HEK293 (cell line): ENCODE measurements at regions not wholly inside any gene's neighbourhood (a gene's known extent, or its start where the extent isn't known, plus 50 kb on each side); places are given as distances from the start of the nearest gene placed in this dataset.

Experiments
- CTCF ChIA-PET: fragments of 350-600 bp; formaldehyde crosslinking; extraction: SDS; loops from one replicate; lab custom pipeline; 2021; ENCODE audit warnings: antibody characterized with exemption; lab: Yijun Ruan, JAX
- POLR2A ChIA-PET: fragments of 300-600 bp; formaldehyde crosslinking; extraction: SDS; loops from one replicate; lab custom pipeline; 2020; ENCODE audit warnings: antibody characterized with exemption, inconsistent platforms; lab: Yijun Ruan, JAX
- H3K27ac ChIP-seq: fragments of 200-500 bp; sonication (Bioruptor generic); 2 replicates; pipeline ENCODE4 v1.5.1; 2014; ENCODE audit warnings: low read depth, low read length, control low read depth, inconsistent platforms; ENCODE audit errors: extremely low read depth
- H3K36me3 ChIP-seq, 2 experiments: fragments of 200-500 bp in 1 of 2; sonication (Bioruptor generic) in 1 of 2; 1 replicate in 1 of 2; 2 replicates in 1 of 2; pipeline ENCODE4 v1.5.1; 2014 to 2017; ENCODE audit warnings: inconsistent platforms in 2 of 2, low read length in 2 of 2; ENCODE audit not compliant: control insufficient read depth in 2 of 2, insufficient read depth in 1 of 2
- H3K4me1 ChIP-seq: fragments of 200-500 bp; sonication (Bioruptor generic); 2 replicates; pipeline ENCODE4 v1.5.1; 2014; ENCODE audit warnings: mild to moderate bottlenecking, low read length, inconsistent platforms; ENCODE audit not compliant: control insufficient read depth, insufficient read depth
- H3K4me3 ChIP-seq: 2 replicates; pipeline ENCODE4 v1.5.1; 2011; ENCODE audit warnings: low read depth, mild to moderate bottlenecking, control low read depth, low read length, moderate library complexity
- H3K9me3 ChIP-seq: fragments of 200-500 bp; sonication (Bioruptor generic); 2 replicates; pipeline ENCODE4 v1.5.1; 2014; ENCODE audit warnings: low read depth, low read length, inconsistent platforms; ENCODE audit not compliant: control insufficient read depth, insufficient read depth
- CTCF ChIP-seq: fragments of 450-650 bp; formaldehyde crosslinking; IDR thresholded peaks from 2 replicates; pipeline ENCODE4 v1.5.1; 2016; ENCODE audit warnings: missing biosample characterization, missing genetic modification characterization
- GFI1B ChIP-seq: fragments of 450-650 bp; formaldehyde crosslinking; IDR thresholded peaks from 2 replicates; pipeline ENCODE4 v1.5.1; 2016; ENCODE audit warnings: missing biosample characterization, missing genetic modification characterization
- GLI2 ChIP-seq: fragments of 450-650 bp; formaldehyde crosslinking; IDR thresholded peaks from 2 replicates; pipeline ENCODE4; 2017; ENCODE audit warnings: missing biosample characterization, missing genetic modification characterization, low read depth, borderline replicate concordance
- HOXD13 ChIP-seq: sonication (generic); formaldehyde crosslinking; IDR thresholded peaks from 2 replicates; pipeline ENCODE4 v1.8.0; 2022; ENCODE audit warnings: missing genetic modification reagents, borderline replicate concordance
- KLF7 ChIP-seq: fragments of 450-650 bp; formaldehyde crosslinking; IDR thresholded peaks from 2 replicates; pipeline ENCODE4 v1.5.1; 2016; ENCODE audit warnings: missing biosample characterization, missing genetic modification characterization, borderline replicate concordance
- SCRT1 ChIP-seq: fragments of 450-650 bp; formaldehyde crosslinking; IDR thresholded peaks from 2 replicates; pipeline ENCODE4 v1.5.1; 2016; ENCODE audit warnings: missing biosample characterization, missing genetic modification characterization, borderline replicate concordance
- SCRT2 ChIP-seq: fragments of 450-650 bp; formaldehyde crosslinking; IDR thresholded peaks from 2 replicates; pipeline ENCODE4 v1.5.1; 2016; ENCODE audit warnings: missing biosample characterization, missing genetic modification characterization
- SP2 ChIP-seq: fragments of 450-650 bp; formaldehyde crosslinking; IDR thresholded peaks from 2 replicates; pipeline ENCODE4 v1.5.1; 2016; ENCODE audit warnings: missing biosample characterization, missing genetic modification characterization
- ZBTB1 ChIP-seq: fragments of 450-650 bp; formaldehyde crosslinking; IDR thresholded peaks from 2 replicates; pipeline ENCODE4 v1.5.1; 2016; ENCODE audit warnings: missing biosample characterization, missing genetic modification characterization
- ZBTB48 ChIP-seq: fragments of 450-650 bp; formaldehyde crosslinking; IDR thresholded peaks from 2 replicates; pipeline ENCODE4 v1.5.1; 2016; ENCODE audit warnings: missing biosample characterization, missing genetic modification characterization
- ZFP41 ChIP-seq: fragments of 450-650 bp; formaldehyde crosslinking; IDR thresholded peaks from 2 replicates; pipeline ENCODE4 v1.5.1; 2016; ENCODE audit warnings: missing biosample characterization, missing genetic modification characterization, borderline replicate concordance
- ZNF140 ChIP-seq: fragments of 450-650 bp; formaldehyde crosslinking; IDR thresholded peaks from 2 replicates; pipeline ENCODE4 v1.5.1; 2016; ENCODE audit warnings: missing biosample characterization, missing genetic modification characterization
- ZNF341 ChIP-seq: fragments of 450-650 bp; formaldehyde crosslinking; IDR thresholded peaks from 2 replicates; pipeline ENCODE4; 2016; ENCODE audit warnings: low read depth, missing biosample characterization, missing genetic modification characterization
- ZNF416 ChIP-seq: fragments of 450-650 bp; formaldehyde crosslinking; IDR thresholded peaks from 2 replicates; pipeline ENCODE4 v1.5.1; 2016; ENCODE audit warnings: missing biosample characterization, missing genetic modification characterization
- ZNF423 ChIP-seq: fragments of 450-650 bp; formaldehyde crosslinking; IDR thresholded peaks from 2 replicates; pipeline ENCODE4 v1.5.1; 2016; ENCODE audit warnings: missing biosample characterization, missing genetic modification characterization
- ZNF449 ChIP-seq: fragments of 450-650 bp; formaldehyde crosslinking; IDR thresholded peaks from 2 replicates; pipeline ENCODE4 v1.5.1; 2017; ENCODE audit warnings: missing biosample characterization, mild to moderate bottlenecking, missing genetic modification characterization, moderate library complexity
- ZNF488 ChIP-seq: fragments of 450-650 bp; formaldehyde crosslinking; IDR thresholded peaks from 2 replicates; pipeline ENCODE4 v1.5.1; 2016; ENCODE audit warnings: missing biosample characterization, missing genetic modification characterization
- ZNF514 ChIP-seq: fragments of 450-650 bp; formaldehyde crosslinking; IDR thresholded peaks from 2 replicates; pipeline ENCODE4 v1.5.1; 2016; ENCODE audit warnings: missing biosample characterization, missing genetic modification characterization
- ZNF548 ChIP-seq: fragments of 450-650 bp; formaldehyde crosslinking; IDR thresholded peaks from 2 replicates; pipeline ENCODE4 v1.5.1; 2016; ENCODE audit warnings: missing biosample characterization, missing genetic modification characterization
- ZNF560 ChIP-seq: fragments of 450-650 bp; formaldehyde crosslinking; IDR thresholded peaks from 2 replicates; pipeline ENCODE4 v1.5.1; 2017; ENCODE audit warnings: missing biosample characterization, missing genetic modification characterization, borderline replicate concordance
- ZNF571 ChIP-seq: fragments of 450-650 bp; formaldehyde crosslinking; IDR thresholded peaks from 2 replicates; pipeline ENCODE4 v1.5.0; 2017; ENCODE audit warnings: missing biosample characterization, missing genetic modification characterization
- ZNF600 ChIP-seq: fragments of 450-650 bp; formaldehyde crosslinking; IDR thresholded peaks from 2 replicates; pipeline ENCODE4 v1.5.1; 2016; ENCODE audit warnings: missing biosample characterization, missing genetic modification characterization
- ZNF629 ChIP-seq: fragments of 450-650 bp; formaldehyde crosslinking; IDR thresholded peaks from 2 replicates; pipeline ENCODE4 v1.5.1; 2017; ENCODE audit warnings: missing biosample characterization, missing genetic modification characterization
- ZNF791 ChIP-seq: fragments of 450-650 bp; formaldehyde crosslinking; IDR thresholded peaks from 2 replicates; pipeline ENCODE4 v1.5.1; 2016; ENCODE audit warnings: missing biosample characterization, missing genetic modification characterization
- TF ChIP-seq, protein P1 (sequence below): fragments of 450-650 bp; formaldehyde crosslinking; IDR thresholded peaks from 2 replicates; pipeline ENCODE4 v1.5.1; 2016; ENCODE audit warnings: missing biosample characterization, missing genetic modification characterization
- TF ChIP-seq, protein P2 (sequence below): fragments of 450-650 bp; formaldehyde crosslinking; IDR thresholded peaks from 2 replicates; pipeline ENCODE4 v1.5.1; 2016; ENCODE audit warnings: missing biosample characterization, missing genetic modification characterization
- TF ChIP-seq, protein P3 (sequence below): fragments of 450-650 bp; formaldehyde crosslinking; IDR thresholded peaks from 2 replicates; pipeline ENCODE4 v1.5.1; 2017; ENCODE audit warnings: missing biosample characterization, missing genetic modification characterization

DNA sequence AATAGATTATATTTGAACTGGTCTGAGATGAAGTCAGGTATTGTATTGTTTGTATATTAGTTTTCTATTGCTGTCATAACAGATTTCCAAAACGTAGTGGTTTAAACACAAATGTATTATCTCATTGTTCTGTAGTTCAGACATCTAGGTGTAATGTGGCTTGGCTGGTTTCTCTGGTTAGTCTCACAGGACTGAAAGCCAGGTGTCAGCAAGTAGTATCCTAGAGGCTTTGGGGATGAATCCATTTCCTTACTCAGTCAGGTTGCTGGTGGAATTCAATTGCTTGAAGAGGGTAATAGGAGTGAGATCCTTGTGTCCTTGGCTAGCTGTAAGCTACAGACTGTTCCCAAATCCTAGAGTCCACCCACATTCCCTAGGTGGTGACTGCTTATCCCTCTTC, 675.8 kb downstream of the NCAM2 start (continued):
- TF ChIP-seq, protein P1, sequence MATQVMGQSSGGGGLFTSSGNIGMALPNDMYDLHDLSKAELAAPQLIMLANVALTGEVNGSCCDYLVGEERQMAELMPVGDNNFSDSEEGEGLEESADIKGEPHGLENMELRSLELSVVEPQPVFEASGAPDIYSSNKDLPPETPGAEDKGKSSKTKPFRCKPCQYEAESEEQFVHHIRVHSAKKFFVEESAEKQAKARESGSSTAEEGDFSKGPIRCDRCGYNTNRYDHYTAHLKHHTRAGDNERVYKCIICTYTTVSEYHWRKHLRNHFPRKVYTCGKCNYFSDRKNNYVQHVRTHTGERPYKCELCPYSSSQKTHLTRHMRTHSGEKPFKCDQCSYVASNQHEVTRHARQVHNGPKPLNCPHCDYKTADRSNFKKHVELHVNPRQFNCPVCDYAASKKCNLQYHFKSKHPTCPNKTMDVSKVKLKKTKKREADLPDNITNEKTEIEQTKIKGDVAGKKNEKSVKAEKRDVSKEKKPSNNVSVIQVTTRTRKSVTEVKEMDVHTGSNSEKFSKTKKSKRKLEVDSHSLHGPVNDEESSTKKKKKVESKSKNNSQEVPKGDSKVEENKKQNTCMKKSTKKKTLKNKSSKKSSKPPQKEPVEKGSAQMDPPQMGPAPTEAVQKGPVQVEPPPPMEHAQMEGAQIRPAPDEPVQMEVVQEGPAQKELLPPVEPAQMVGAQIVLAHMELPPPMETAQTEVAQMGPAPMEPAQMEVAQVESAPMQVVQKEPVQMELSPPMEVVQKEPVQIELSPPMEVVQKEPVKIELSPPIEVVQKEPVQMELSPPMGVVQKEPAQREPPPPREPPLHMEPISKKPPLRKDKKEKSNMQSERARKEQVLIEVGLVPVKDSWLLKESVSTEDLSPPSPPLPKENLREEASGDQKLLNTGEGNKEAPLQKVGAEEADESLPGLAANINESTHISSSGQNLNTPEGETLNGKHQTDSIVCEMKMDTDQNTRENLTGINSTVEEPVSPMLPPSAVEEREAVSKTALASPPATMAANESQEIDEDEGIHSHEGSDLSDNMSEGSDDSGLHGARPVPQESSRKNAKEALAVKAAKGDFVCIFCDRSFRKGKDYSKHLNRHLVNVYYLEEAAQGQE (tag by site-specific recombination) = no peak
- TF ChIP-seq ZNF571 (tag by site-specific recombination) (no peak), ZNF423 (tag by site-specific recombination) (no peak), ZNF600 (tag by site-specific recombination) (no peak), ZNF548 (no peak), ZBTB1 (no peak), ZNF416 (tag by site-specific recombination) (no peak), GLI2 (no peak), ZFP41 (tag by site-specific recombination) (no peak), SCRT1 (tag by site-specific recombination) (no peak), KLF7 (tag by site-specific recombination) (no peak), ZNF514 (tag by site-specific recombination) (no peak), ZNF629 (no peak)
- TF ChIP-seq, protein P2, sequence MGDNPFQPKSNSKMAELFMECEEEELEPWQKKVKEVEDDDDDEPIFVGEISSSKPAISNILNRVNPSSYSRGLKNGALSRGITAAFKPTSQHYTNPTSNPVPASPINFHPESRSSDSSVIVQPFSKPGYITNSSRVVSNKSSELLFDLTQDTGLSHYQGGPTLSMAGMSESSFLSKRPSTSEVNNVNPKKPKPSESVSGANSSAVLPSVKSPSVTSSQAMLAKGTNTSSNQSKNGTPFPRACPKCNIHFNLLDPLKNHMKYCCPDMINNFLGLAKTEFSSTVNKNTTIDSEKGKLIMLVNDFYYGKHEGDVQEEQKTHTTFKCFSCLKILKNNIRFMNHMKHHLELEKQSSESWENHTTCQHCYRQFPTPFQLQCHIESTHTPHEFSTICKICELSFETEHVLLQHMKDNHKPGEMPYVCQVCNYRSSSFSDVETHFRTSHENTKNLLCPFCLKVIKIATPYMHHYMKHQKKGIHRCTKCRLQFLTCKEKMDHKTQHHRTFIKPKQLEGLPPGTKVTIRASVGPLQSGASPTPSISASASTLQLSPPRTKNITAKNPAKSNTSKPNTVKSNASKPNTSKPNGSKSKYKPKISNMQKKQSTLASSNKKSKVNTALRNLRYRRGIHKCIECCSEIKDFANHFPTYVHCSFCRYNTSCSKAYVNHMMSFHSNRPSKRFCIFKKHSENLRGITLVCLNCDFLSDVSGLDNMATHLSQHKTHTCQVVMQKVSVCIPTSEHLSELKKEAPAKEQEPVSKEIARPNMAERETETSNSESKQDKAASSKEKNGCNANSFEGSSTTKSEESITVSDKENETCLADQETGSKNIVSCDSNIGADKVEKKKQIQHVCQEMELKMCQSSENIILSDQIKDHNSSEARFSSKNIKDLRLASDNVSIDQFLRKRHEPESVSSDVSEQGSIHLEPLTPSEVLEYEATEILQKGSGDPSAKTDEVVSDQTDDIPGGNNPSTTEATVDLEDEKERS = no peak
- TF ChIP-seq, all 188 proteins: peak for 0

- Histone ChIP-seq H3K4me1 (no peaks in the 10 kb centered on the region), H3K36me3 (no peaks in the 10 kb centered on the region), H3K9me3 (no peaks in the 10 kb centered on the region; the same call in 1 of the 2 replicates), H3K4me3 (no peak overlapping the region), H3K27ac (no peak overlapping the region)
- ChIA-PET POLR2A (no interaction called here), CTCF (no interaction called here)
- TF ChIP-seq HOXD13 (no peak), ZNF449 (tag by site-specific recombination) (no peak), ZNF560 (tag by site-specific recombination) (no peak), GFI1B (no peak), ZNF488 (tag by site-specific recombination) (no peak), SP2 (tag by site-specific recombination) (no peak), CTCF (no peak), ZNF140 (tag by site-specific recombination) (no peak), ZBTB48 (tag by site-specific recombination) (no peak), ZNF791 (tag by site-specific recombination) (no peak), ZNF341 (tag by site-specific recombination) (no peak), SCRT2 (tag by site-specific recombination) (no peak)
- TF ChIP-seq, protein P3, sequence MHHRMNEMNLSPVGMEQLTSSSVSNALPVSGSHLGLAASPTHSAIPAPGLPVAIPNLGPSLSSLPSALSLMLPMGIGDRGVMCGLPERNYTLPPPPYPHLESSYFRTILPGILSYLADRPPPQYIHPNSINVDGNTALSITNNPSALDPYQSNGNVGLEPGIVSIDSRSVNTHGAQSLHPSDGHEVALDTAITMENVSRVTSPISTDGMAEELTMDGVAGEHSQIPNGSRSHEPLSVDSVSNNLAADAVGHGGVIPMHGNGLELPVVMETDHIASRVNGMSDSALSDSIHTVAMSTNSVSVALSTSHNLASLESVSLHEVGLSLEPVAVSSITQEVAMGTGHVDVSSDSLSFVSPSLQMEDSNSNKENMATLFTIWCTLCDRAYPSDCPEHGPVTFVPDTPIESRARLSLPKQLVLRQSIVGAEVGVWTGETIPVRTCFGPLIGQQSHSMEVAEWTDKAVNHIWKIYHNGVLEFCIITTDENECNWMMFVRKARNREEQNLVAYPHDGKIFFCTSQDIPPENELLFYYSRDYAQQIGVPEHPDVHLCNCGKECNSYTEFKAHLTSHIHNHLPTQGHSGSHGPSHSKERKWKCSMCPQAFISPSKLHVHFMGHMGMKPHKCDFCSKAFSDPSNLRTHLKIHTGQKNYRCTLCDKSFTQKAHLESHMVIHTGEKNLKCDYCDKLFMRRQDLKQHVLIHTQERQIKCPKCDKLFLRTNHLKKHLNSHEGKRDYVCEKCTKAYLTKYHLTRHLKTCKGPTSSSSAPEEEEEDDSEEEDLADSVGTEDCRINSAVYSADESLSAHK = no peak
Observed at GRCh38 chr21:21675601-21676000, 677.4 kb downstream of the NCAM2 start.
